Astrocyte of the spinal cord (primary cell): ENCODE measurements at regions not wholly inside any gene's neighbourhood (a gene's known extent, or its start where the extent isn't known, plus 50 kb on each side); places are given as distances from the start of the nearest gene placed in this dataset.

Experiments
- DNase-seq: peaks from one replicate; pipeline ENCODE4 v3.0.0; 2011; ENCODE audit warnings: low read depth, low spot score
- H3K4me3 ChIP-seq: 2 replicates; pipeline ENCODE4 v1.5.1; 2011; ENCODE audit warnings: low read depth, mild to moderate bottlenecking, low read length, moderate library complexity
- CTCF ChIP-seq: IDR thresholded peaks from 2 replicates; pipeline ENCODE4 v1.5.1; 2012; ENCODE audit warnings: low read depth, mild to moderate bottlenecking, low read length, inconsistent platforms
- in situ Hi-C: cut with HindIII; loops from 2 replicates; pipeline ENCODE4 v1.10.0; 2017; ENCODE audit warnings: low sequenced_read_pairs

GRCh38 chr2:42108852-42109251, 60.3 kb upstream of the EML4 start:
- H3K4me3 ChIP-seq, result no peak overlapping the region
- no peak for DNase-seq
- in situ Hi-C loops, result no loop called here
- TF ChIP-seq CTCF, result no peak

GRCh38 chr2:42109959-42110640, 59.1 kb upstream of the EML4 start:
- in situ Hi-C loops, result no loop called here
- DNase-seq, result no peak
- H3K4me3 ChIP-seq, result no peak overlapping the region
- no peak for TF ChIP-seq CTCF

- no peak for TF ChIP-seq CTCF
- H3K4me3 ChIP-seq, result no peak overlapping the region
- in situ Hi-C loops, result no loop called here
- DNase-seq, result peak; percentile 63
These were observed 58.4 kb upstream of the EML4 start for GRCh38 chr2:42110641-42111322.

GRCh38 chr2:42112418-42112817, 56.7 kb upstream of the EML4 start:
- no peak overlapping the region for H3K4me3 ChIP-seq
- in situ Hi-C loops, result no loop called here
- TF ChIP-seq CTCF, result no peak
- DNase-seq, result no peak

- no peak for DNase-seq
- H3K4me3 ChIP-seq, result no peak overlapping the region
- in situ Hi-C loops, result no loop called here
- TF ChIP-seq CTCF, result no peak
These were observed 55.7 kb upstream of the EML4 start for GRCh38 chr2:42113452-42113851.

- DNase-seq, result no peak
- H3K4me3 ChIP-seq, result no peak overlapping the region
- in situ Hi-C loops, result no loop called here
- no peak for TF ChIP-seq CTCF
These were observed 55.1 kb upstream of the EML4 start for GRCh38 chr2:42114091-42114490.
